ENCODE measurements at regions not wholly inside any gene's neighbourhood (a gene's known extent, or its start where the extent isn't known, plus 50 kb on each side); places are given as distances from the start of the nearest gene placed in this dataset.

DNA sequence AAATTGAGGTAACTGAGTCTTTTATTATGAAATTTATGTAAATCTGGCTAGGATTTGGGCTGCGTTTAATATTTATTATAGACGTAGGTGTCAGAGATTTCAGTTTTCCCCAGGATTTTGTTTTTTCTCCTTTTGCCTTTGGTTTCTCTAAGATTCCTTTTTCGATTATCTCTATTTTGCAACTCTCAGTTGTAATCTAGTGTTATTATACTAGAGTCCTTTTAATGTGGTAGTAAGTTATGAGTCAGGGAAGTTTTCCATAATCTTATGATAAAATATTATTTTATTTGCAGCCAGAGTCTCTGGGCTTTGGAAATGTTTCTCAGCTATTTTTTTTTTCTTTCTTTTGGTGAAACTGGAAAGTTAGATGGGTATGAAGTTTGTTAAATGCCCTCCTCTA lies 1043.8 kb downstream of the PLA2G4A start:
- Histone ChIP-seq H3K36me3 (ENCODE audit: insufficient read depth, low read length) (no peaks in the 10 kb centered on the region), H3K4me3 (ENCODE audit: low read depth in 1 of 2, low read length in 2 of 2) (no peak overlapping the region), H3K4me2 (ENCODE audit: insufficient read depth, low read length) (no peak overlapping the region), H3K79me2 (ENCODE audit: insufficient read depth, low read length) (no peaks in the 10 kb centered on the region), H3K27me3 (ENCODE audit: insufficient read depth, low read length, poor library complexity) (no peaks in the 10 kb centered on the region), H3K27ac (ENCODE audit: low read length) (no peak overlapping the region), H3K9me3 (ENCODE audit: insufficient read depth, low read length, severe bottlenecking) (no peaks in the 10 kb centered on the region), H3K9ac (ENCODE audit: low read depth, low read length) (no peak overlapping the region), H3K4me1 (ENCODE audit: insufficient read depth, low read length) (no peaks in the 10 kb centered on the region), H4K20me1 (ENCODE audit: insufficient read depth, low read length) (no peaks in the 10 kb centered on the region), H2AFZ (ENCODE audit: low read depth, low read length) (no peak overlapping the region)
- TF ChIP-seq, protein P1, sequence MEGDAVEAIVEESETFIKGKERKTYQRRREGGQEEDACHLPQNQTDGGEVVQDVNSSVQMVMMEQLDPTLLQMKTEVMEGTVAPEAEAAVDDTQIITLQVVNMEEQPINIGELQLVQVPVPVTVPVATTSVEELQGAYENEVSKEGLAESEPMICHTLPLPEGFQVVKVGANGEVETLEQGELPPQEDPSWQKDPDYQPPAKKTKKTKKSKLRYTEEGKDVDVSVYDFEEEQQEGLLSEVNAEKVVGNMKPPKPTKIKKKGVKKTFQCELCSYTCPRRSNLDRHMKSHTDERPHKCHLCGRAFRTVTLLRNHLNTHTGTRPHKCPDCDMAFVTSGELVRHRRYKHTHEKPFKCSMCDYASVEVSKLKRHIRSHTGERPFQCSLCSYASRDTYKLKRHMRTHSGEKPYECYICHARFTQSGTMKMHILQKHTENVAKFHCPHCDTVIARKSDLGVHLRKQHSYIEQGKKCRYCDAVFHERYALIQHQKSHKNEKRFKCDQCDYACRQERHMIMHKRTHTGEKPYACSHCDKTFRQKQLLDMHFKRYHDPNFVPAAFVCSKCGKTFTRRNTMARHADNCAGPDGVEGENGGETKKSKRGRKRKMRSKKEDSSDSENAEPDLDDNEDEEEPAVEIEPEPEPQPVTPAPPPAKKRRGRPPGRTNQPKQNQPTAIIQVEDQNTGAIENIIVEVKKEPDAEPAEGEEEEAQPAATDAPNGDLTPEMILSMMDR (IDR thresholded peaks at IDR 0.05; ENCODE audit: borderline replicate concordance, extremely low read depth, low read length, poor library complexity, severe bottlenecking) = no peak
- TF ChIP-seq EZH2 (IDR thresholded peaks at IDR 0.05; ENCODE audit: borderline replicate concordance, low read depth, low read length, severe bottlenecking) = no peak
- DNase-seq = no peak
- ATAC-seq (ENCODE audit: insufficient read depth, low read depth) = no peak

DNA sequence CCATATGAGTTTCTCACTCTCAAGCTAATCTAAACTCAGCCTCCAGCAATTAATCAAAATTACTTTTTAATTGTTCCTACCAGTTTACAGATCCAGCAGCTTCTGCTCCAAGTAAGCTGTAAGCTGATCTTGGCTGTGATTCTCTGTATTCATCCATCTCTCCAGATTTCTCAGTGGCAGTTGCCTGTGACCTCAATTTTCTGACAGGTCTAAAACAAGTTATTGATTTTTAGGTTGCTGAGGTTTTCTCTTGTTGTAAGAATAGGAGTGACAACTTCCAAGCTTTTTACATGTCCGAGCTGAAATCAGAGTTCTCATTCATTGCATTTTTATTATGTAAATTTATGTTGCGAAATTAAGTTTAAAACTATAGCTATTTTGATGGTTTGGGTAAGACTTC lies 1044.4 kb downstream of the PLA2G4A start:
- H3K27ac ChIP-seq (ENCODE audit: low read length) = no peak overlapping the region
- H3K4me3 ChIP-seq (ENCODE audit: low read depth in 1 of 2, low read length in 2 of 2) = no peak overlapping the region
- no peak overlapping the region for H2AFZ ChIP-seq (ENCODE audit: low read depth, low read length)
- H3K9me3 ChIP-seq (ENCODE audit: insufficient read depth, low read length, severe bottlenecking) = no peaks in the 10 kb centered on the region
- no peaks in the 10 kb centered on the region for H3K27me3 ChIP-seq (ENCODE audit: insufficient read depth, low read length, poor library complexity)
- H3K9ac ChIP-seq (ENCODE audit: low read depth, low read length) = no peak overlapping the region
- H3K79me2 ChIP-seq (ENCODE audit: insufficient read depth, low read length) = no peaks in the 10 kb centered on the region
- no peak overlapping the region for H3K4me2 ChIP-seq (ENCODE audit: insufficient read depth, low read length)
- no peak for TF ChIP-seq EZH2 (IDR thresholded peaks at IDR 0.05; ENCODE audit: borderline replicate concordance, low read depth, low read length, severe bottlenecking)
- TF ChIP-seq, protein P1 (IDR thresholded peaks at IDR 0.05; ENCODE audit: borderline replicate concordance, extremely low read depth, low read length, poor library complexity, severe bottlenecking) = no peak
- H3K36me3 ChIP-seq (ENCODE audit: insufficient read depth, low read length) = no peaks in the 10 kb centered on the region
- H4K20me1 ChIP-seq (ENCODE audit: insufficient read depth, low read length) = no peaks in the 10 kb centered on the region
- DNase-seq (no peak), ATAC-seq (ENCODE audit: insufficient read depth, low read depth) (no peak)
- no peaks in the 10 kb centered on the region for H3K4me1 ChIP-seq (ENCODE audit: insufficient read depth, low read length)

DNA sequence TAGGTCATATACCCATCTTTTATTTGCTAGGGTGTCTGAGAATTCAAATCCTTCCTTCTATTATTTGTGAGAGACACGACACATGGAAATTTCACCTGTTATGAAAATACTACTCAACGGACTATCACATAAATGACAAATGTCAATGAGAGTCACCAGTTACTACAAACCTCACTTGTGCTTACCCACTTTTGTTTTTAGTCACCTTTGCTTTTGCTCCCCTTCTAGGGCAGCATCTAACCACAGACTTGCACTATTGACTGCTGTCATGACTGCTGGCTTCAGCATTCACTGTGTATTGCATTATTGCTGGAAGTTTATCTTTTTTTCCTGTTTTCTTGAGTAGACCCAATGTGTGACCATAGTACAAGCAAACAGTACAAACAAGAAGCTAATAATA lies 1048.0 kb downstream of the PLA2G4A start:
- Histone ChIP-seq H3K36me3 (ENCODE audit: insufficient read depth, low read length) (no peaks in the 10 kb centered on the region), H3K4me2 (ENCODE audit: insufficient read depth, low read length) (no peak overlapping the region), H3K4me1 (ENCODE audit: insufficient read depth, low read length) (no peaks in the 10 kb centered on the region), H2AFZ (ENCODE audit: low read depth, low read length) (no peak overlapping the region), H3K79me2 (ENCODE audit: insufficient read depth, low read length) (no peaks in the 10 kb centered on the region), H3K9me3 (ENCODE audit: insufficient read depth, low read length, severe bottlenecking) (no peaks in the 10 kb centered on the region), H3K27me3 (ENCODE audit: insufficient read depth, low read length, poor library complexity) (no peaks in the 10 kb centered on the region), H4K20me1 (ENCODE audit: insufficient read depth, low read length) (no peaks in the 10 kb centered on the region), H3K9ac (ENCODE audit: low read depth, low read length) (no peak overlapping the region), H3K4me3 (ENCODE audit: low read depth in 1 of 2, low read length in 2 of 2) (no peak overlapping the region), H3K27ac (ENCODE audit: low read length) (no peak overlapping the region)
- ATAC-seq (ENCODE audit: insufficient read depth, low read depth) (no peak), DNase-seq (no peak)
- TF ChIP-seq, protein P1 (IDR thresholded peaks at IDR 0.05; ENCODE audit: borderline replicate concordance, extremely low read depth, low read length, poor library complexity, severe bottlenecking) = no peak
- TF ChIP-seq EZH2 (IDR thresholded peaks at IDR 0.05; ENCODE audit: borderline replicate concordance, low read depth, low read length, severe bottlenecking) = no peak

DNA sequence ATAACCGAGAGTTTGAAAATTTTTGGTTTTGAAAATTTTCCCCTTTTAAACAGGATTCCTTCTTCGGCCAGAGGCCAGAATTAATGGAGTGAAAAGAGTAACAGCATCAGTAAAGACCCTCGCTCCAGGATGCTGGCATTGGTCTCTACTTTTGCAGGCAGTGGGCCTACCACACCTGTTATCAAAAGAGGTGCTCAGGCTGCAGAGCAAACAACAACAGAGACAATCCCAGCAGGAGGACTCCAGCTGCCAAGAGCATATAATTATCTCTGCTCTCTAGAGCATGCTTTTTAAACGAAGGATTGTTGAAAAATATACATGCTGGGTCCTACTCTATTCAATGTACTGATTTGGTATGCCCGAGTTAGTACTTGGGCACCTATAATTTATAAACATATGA lies 1048.5 kb downstream of the PLA2G4A start:
- Histone ChIP-seq H3K9me3 (ENCODE audit: insufficient read depth, low read length, severe bottlenecking) (no peaks in the 10 kb centered on the region), H3K4me1 (ENCODE audit: insufficient read depth, low read length) (no peaks in the 10 kb centered on the region), H3K27me3 (ENCODE audit: insufficient read depth, low read length, poor library complexity) (no peaks in the 10 kb centered on the region), H3K9ac (ENCODE audit: low read depth, low read length) (no peak overlapping the region), H3K4me2 (ENCODE audit: insufficient read depth, low read length) (no peak overlapping the region), H3K79me2 (ENCODE audit: insufficient read depth, low read length) (no peaks in the 10 kb centered on the region), H3K27ac (ENCODE audit: low read length) (no peak overlapping the region), H3K36me3 (ENCODE audit: insufficient read depth, low read length) (no peaks in the 10 kb centered on the region), H2AFZ (ENCODE audit: low read depth, low read length) (no peak overlapping the region), H3K4me3 (ENCODE audit: low read depth in 1 of 2, low read length in 2 of 2) (no peak overlapping the region), H4K20me1 (ENCODE audit: insufficient read depth, low read length) (no peaks in the 10 kb centered on the region)
- DNase-seq = no peak
- no peak for ATAC-seq (ENCODE audit: insufficient read depth, low read depth)
- no peak for TF ChIP-seq EZH2 (IDR thresholded peaks at IDR 0.05; ENCODE audit: borderline replicate concordance, low read depth, low read length, severe bottlenecking)
- TF ChIP-seq, protein P1 (IDR thresholded peaks at IDR 0.05; ENCODE audit: borderline replicate concordance, extremely low read depth, low read length, poor library complexity, severe bottlenecking) = no peak
